ENCODE measurements at regions not wholly inside any gene's neighbourhood (a gene's known extent, or its start where the extent isn't known, plus 50 kb on each side); places are given as distances from the start of the nearest gene placed in this dataset.

GRCh38 chr16:55107851-55108250 lies 177.2 kb downstream of the IRX5 start:
- Histone ChIP-seq H3K4me2 (ENCODE audit: low read depth, low read length, poor library complexity, severe bottlenecking) (no peak overlapping the region), H3K79me2 (ENCODE audit: insufficient read depth, low read length) (no peaks in the 10 kb centered on the region), H3K9ac (ENCODE audit: low read depth, low read length, poor library complexity, severe bottlenecking) (no peak overlapping the region), H4K20me1 (ENCODE audit: insufficient read depth, low read length, poor library complexity, severe bottlenecking) (no peaks in the 10 kb centered on the region), H2AFZ (ENCODE audit: low read length) (no peak overlapping the region), H3K9me2 (replicated peaks; ENCODE audit: low read depth, low read length) (no peaks in the 10 kb centered on the region), H3F3A (ENCODE audit: low read depth) (no peaks in the 10 kb centered on the region), H3K4me3 (ENCODE audit: low read length, poor library complexity, severe bottlenecking) (no peak overlapping the region), H3K9me3 (ENCODE audit: insufficient read depth, low read depth, low read length) (no peaks in the 10 kb centered on the region), H3K27me3 (ENCODE audit: insufficient read depth, low read length, poor library complexity, severe bottlenecking) (no peaks in the 10 kb centered on the region), H3K36me3 (ENCODE audit: insufficient read depth, low read length) (no peaks in the 10 kb centered on the region), H3K4me1 (ENCODE audit: insufficient read depth, low read length, poor library complexity, severe bottlenecking) (no peaks in the 10 kb centered on the region)
- TF ChIP-seq EZH2phosphoT487 (IDR thresholded peaks at IDR 0.05; ENCODE audit: borderline replicate concordance) (no peak), CTCF (conservative IDR thresholded peaks at IDR 0.05; ENCODE audit: low read length) (no peak)

- TF ChIP-seq EZH2phosphoT487 (IDR thresholded peaks at IDR 0.05; ENCODE audit: borderline replicate concordance) = no peak
- TF ChIP-seq CTCF (conservative IDR thresholded peaks at IDR 0.05; ENCODE audit: low read length) = no peak
- no peaks in the 10 kb centered on the region for H3K9me2 ChIP-seq (replicated peaks; ENCODE audit: low read depth, low read length)
- H2AFZ ChIP-seq (ENCODE audit: low read length) = no peak overlapping the region
Measured at GRCh38 chr16:55113210-55113609, 182.5 kb downstream of the IRX5 start.

GRCh38 chr16:55115506-55115905 lies 184.8 kb downstream of the IRX5 start:
- Histone ChIP-seq H3K36me3 (ENCODE audit: insufficient read depth, low read length) (no peaks in the 10 kb centered on the region), H3K79me2 (ENCODE audit: insufficient read depth, low read length) (no peaks in the 10 kb centered on the region), H4K20me1 (ENCODE audit: insufficient read depth, low read length, poor library complexity, severe bottlenecking) (no peaks in the 10 kb centered on the region), H3K4me1 (ENCODE audit: insufficient read depth, low read length, poor library complexity, severe bottlenecking) (no peaks in the 10 kb centered on the region), H3K9me2 (replicated peaks; ENCODE audit: low read depth, low read length) (no peaks in the 10 kb centered on the region), H3K9ac (ENCODE audit: low read depth, low read length, poor library complexity, severe bottlenecking) (no peak overlapping the region), H2AFZ (ENCODE audit: low read length) (no peak overlapping the region), H3K9me3 (ENCODE audit: insufficient read depth, low read depth, low read length) (no peaks in the 10 kb centered on the region), H3K4me2 (ENCODE audit: low read depth, low read length, poor library complexity, severe bottlenecking) (no peak overlapping the region), H3K27me3 (ENCODE audit: insufficient read depth, low read length, poor library complexity, severe bottlenecking) (no peaks in the 10 kb centered on the region), H3K4me3 (ENCODE audit: low read length, poor library complexity, severe bottlenecking) (no peak overlapping the region), H3F3A (ENCODE audit: low read depth) (no peaks in the 10 kb centered on the region)
- TF ChIP-seq EZH2phosphoT487 (IDR thresholded peaks at IDR 0.05; ENCODE audit: borderline replicate concordance) (no peak), CTCF (conservative IDR thresholded peaks at IDR 0.05; ENCODE audit: low read length) (no peak)

More at GRCh38 chr16:55113210-55113609, 182.5 kb downstream of the IRX5 start:
- Histone ChIP-seq H3K36me3 (ENCODE audit: insufficient read depth, low read length) (no peaks in the 10 kb centered on the region), H3K79me2 (ENCODE audit: insufficient read depth, low read length) (no peaks in the 10 kb centered on the region), H3K9me3 (ENCODE audit: insufficient read depth, low read depth, low read length) (no peaks in the 10 kb centered on the region), H3K4me3 (ENCODE audit: low read length, poor library complexity, severe bottlenecking) (no peak overlapping the region), H3K9ac (ENCODE audit: low read depth, low read length, poor library complexity, severe bottlenecking) (no peak overlapping the region), H4K20me1 (ENCODE audit: insufficient read depth, low read length, poor library complexity, severe bottlenecking) (no peaks in the 10 kb centered on the region), H3K4me1 (ENCODE audit: insufficient read depth, low read length, poor library complexity, severe bottlenecking) (no peaks in the 10 kb centered on the region), H3K27me3 (ENCODE audit: insufficient read depth, low read length, poor library complexity, severe bottlenecking) (no peaks in the 10 kb centered on the region), H3K4me2 (ENCODE audit: low read depth, low read length, poor library complexity, severe bottlenecking) (no peak overlapping the region), H3F3A (ENCODE audit: low read depth) (no peaks in the 10 kb centered on the region)

Measured in Loucy (cell line).